ENCODE measurements at regions not wholly inside any gene's neighbourhood (a gene's known extent, or its start where the extent isn't known, plus 50 kb on each side); places are given as distances from the start of the nearest gene placed in this dataset.
A peak's percentile ranks its signal among the peaks of the same experiment; 100 is the strongest.

DNA sequence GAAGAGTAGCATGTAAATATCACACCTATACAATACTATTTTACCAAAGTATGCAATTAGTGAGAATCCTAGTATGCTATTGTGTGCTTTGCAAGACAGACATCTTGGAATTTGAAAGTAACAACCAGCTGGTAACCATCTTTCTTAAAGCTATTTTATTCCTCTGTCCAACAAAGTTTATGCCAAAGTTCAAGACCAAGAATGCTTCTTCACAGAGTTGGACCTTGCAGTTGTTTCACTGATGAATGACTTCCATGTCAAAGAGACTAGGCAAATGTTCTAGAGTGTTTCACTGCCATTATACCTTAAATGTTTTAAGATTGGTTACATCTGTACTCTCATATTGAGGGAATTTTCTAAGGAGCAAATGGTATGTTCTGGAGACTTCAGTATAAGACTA is 215.2 kb upstream of the CRIM1 start:
- FAIRE-seq: no peak
- intact Hi-C loops (cut with DNase I): no loop called here
- TF ChIP-seq, protein P1, sequence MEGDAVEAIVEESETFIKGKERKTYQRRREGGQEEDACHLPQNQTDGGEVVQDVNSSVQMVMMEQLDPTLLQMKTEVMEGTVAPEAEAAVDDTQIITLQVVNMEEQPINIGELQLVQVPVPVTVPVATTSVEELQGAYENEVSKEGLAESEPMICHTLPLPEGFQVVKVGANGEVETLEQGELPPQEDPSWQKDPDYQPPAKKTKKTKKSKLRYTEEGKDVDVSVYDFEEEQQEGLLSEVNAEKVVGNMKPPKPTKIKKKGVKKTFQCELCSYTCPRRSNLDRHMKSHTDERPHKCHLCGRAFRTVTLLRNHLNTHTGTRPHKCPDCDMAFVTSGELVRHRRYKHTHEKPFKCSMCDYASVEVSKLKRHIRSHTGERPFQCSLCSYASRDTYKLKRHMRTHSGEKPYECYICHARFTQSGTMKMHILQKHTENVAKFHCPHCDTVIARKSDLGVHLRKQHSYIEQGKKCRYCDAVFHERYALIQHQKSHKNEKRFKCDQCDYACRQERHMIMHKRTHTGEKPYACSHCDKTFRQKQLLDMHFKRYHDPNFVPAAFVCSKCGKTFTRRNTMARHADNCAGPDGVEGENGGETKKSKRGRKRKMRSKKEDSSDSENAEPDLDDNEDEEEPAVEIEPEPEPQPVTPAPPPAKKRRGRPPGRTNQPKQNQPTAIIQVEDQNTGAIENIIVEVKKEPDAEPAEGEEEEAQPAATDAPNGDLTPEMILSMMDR (IDR thresholded peaks at IDR 0.05; ENCODE audit: borderline replicate concordance, extremely low read depth, insufficient read depth): no peak
- H3K36me3 ChIP-seq (ENCODE audit: control insufficient read depth in 2 of 3, insufficient read depth in 3 of 3, low read length in 3 of 3): no peaks in the 10 kb centered on the region
- H3K27ac ChIP-seq (ENCODE audit: low read depth in 2 of 2, low read length in 2 of 2): no peak overlapping the region
- no peak overlapping the region for H3K4me3 ChIP-seq (ENCODE audit: low read length in 3 of 3)
- no peaks in the 10 kb centered on the region for H3K4me1 ChIP-seq (ENCODE audit: control insufficient read depth in 2 of 3, insufficient read depth in 2 of 3, low read depth in 1 of 3, low read length in 3 of 3)
- H3K27me3 ChIP-seq (ENCODE audit: control insufficient read depth, insufficient read depth, low read length): no peaks in the 10 kb centered on the region
- no peak overlapping the region for H3K9ac ChIP-seq (ENCODE audit: low read length in 3 of 3)
- H3K9me3 ChIP-seq (ENCODE audit: control insufficient read depth in 2 of 3, insufficient read depth in 1 of 3, low read length in 3 of 3): no peaks in the 10 kb centered on the region
- peak in 2 of 5 donors; percentile 71 to 90 for DNase-seq

DNA sequence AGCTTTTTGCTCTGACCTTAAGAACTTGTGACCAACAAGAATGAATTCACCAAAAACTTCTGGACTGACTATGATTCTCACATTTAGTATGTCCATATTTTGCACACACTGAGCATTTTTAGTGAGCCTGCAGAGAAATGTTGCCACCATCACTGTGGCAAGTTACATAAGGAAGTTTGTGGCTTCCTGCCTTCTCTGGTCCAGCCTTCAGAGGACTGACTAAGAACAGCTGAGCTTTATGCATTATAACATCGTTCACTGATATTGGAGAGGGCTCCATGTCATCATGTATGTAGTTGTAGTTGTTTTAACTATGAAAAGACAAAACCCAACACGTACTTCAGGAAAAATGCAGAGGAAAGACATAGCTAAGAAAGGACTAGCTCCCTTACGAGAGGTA is 218.0 kb upstream of the CRIM1 start:
- Histone ChIP-seq H3K9ac (ENCODE audit: low read length in 3 of 3) (no peak overlapping the region), H3K27ac (ENCODE audit: low read depth in 2 of 2, low read length in 2 of 2) (no peak overlapping the region), H3K4me3 (ENCODE audit: low read length in 3 of 3) (no peak overlapping the region), H3K36me3 (ENCODE audit: control insufficient read depth in 2 of 3, insufficient read depth in 3 of 3, low read length in 3 of 3) (no peaks in the 10 kb centered on the region), H3K9me3 (ENCODE audit: control insufficient read depth in 2 of 3, insufficient read depth in 1 of 3, low read length in 3 of 3) (no peaks in the 10 kb centered on the region), H3K4me1 (ENCODE audit: control insufficient read depth in 2 of 3, insufficient read depth in 2 of 3, low read depth in 1 of 3, low read length in 3 of 3) (no peaks in the 10 kb centered on the region), H3K27me3 (ENCODE audit: control insufficient read depth, insufficient read depth, low read length) (no peaks in the 10 kb centered on the region)
- DNase-seq (no peak), FAIRE-seq (no peak)
- intact Hi-C loops (cut with DNase I): no loop called here
- TF ChIP-seq, protein P1 (IDR thresholded peaks at IDR 0.05; ENCODE audit: borderline replicate concordance, extremely low read depth, insufficient read depth): no peak

DNA sequence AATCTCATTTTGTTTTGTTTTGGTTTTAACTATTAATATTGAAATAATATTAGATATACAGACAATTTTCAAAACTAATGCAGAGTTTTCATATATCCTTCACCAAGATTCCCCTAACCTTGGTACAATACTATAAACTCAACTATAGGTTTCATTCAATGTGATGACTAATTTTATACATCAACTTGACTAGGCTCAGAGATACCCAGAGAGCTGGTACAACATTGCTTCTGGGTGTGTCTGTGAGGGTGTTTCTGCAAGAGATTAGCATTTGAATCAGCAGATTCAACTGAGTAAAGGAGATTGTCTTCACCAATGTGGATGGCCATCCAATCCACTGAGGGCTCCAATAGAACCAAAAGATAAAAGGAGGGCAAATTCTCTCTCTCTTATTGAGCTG is 221.3 kb upstream of the CRIM1 start:
- H3K9ac ChIP-seq (ENCODE audit: low read length in 3 of 3): no peak overlapping the region
- DNase-seq (no peak), FAIRE-seq (no peak)
- no peak overlapping the region for H3K27ac ChIP-seq (ENCODE audit: low read depth in 2 of 2, low read length in 2 of 2)
- TF ChIP-seq, protein P1 (IDR thresholded peaks at IDR 0.05; ENCODE audit: borderline replicate concordance, extremely low read depth, insufficient read depth): no peak
- H3K4me1 ChIP-seq (ENCODE audit: control insufficient read depth in 2 of 3, insufficient read depth in 2 of 3, low read depth in 1 of 3, low read length in 3 of 3): no peaks in the 10 kb centered on the region
- H3K4me3 ChIP-seq (ENCODE audit: low read length in 3 of 3): no peak overlapping the region
- H3K9me3 ChIP-seq (ENCODE audit: control insufficient read depth in 2 of 3, insufficient read depth in 1 of 3, low read length in 3 of 3): no peaks in the 10 kb centered on the region
- H3K36me3 ChIP-seq (ENCODE audit: control insufficient read depth in 2 of 3, insufficient read depth in 3 of 3, low read length in 3 of 3): no peaks in the 10 kb centered on the region
- no peaks in the 10 kb centered on the region for H3K27me3 ChIP-seq (ENCODE audit: control insufficient read depth, insufficient read depth, low read length)
- intact Hi-C loops (cut with DNase I): no loop called here

DNA sequence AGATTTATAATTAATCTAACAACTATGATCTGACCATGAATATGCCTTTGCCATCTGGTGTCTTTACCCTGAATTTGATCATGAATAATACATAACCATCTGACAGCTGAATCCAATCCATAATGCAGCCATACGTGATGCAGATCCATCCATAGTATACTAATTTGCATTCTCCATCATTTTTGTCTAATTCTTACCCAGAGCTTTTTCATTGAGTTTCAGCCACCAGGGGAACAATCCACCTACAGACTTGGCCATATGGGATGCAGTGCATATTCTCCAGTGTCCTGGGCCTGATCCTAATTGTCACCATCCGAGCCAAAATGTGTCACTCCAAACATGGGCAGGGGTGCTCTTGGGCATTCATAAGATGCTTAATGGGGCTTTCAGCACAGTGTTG is 227.2 kb upstream of the CRIM1 start:
- no peak for FAIRE-seq
- no peak for DNase-seq
- Histone ChIP-seq H3K9ac (ENCODE audit: low read length in 3 of 3) (no peak overlapping the region), H3K36me3 (ENCODE audit: control insufficient read depth in 2 of 3, insufficient read depth in 3 of 3, low read length in 3 of 3) (no peaks in the 10 kb centered on the region), H3K27me3 (ENCODE audit: control insufficient read depth, insufficient read depth, low read length) (no peaks in the 10 kb centered on the region), H3K27ac (ENCODE audit: low read depth in 2 of 2, low read length in 2 of 2) (no peak overlapping the region), H3K4me3 (ENCODE audit: low read length in 3 of 3) (no peak overlapping the region), H3K4me1 (ENCODE audit: control insufficient read depth in 2 of 3, insufficient read depth in 2 of 3, low read depth in 1 of 3, low read length in 3 of 3) (no peaks in the 10 kb centered on the region), H3K9me3 (ENCODE audit: control insufficient read depth in 2 of 3, insufficient read depth in 1 of 3, low read length in 3 of 3) (no peaks in the 10 kb centered on the region)
- TF ChIP-seq, protein P1 (IDR thresholded peaks at IDR 0.05; ENCODE audit: borderline replicate concordance, extremely low read depth, insufficient read depth): no peak
- intact Hi-C loops (cut with DNase I): no loop called here

All from kidney (tissue), 13 donors.